ENCODE measurements at regions not wholly inside any gene's neighbourhood (a gene's known extent, or its start where the extent isn't known, plus 50 kb on each side); places are given as distances from the start of the nearest gene placed in this dataset.
"Not testable (repeated sequence)": the region's sequence is repeated elsewhere in the genome, so short reads cannot be mapped to it uniquely, and the experiment has no call there.

- intact Hi-C loops (cut with micrococcal nuclease): no loop called here
These were observed 122.2 kb upstream of the ERCC4 start for GRCh38 chr16:13797718-13798117.

GRCh38 chr16:13798211-13798610, 121.7 kb upstream of the ERCC4 start:
- intact Hi-C loops (cut with micrococcal nuclease): no loop called here

DNA sequence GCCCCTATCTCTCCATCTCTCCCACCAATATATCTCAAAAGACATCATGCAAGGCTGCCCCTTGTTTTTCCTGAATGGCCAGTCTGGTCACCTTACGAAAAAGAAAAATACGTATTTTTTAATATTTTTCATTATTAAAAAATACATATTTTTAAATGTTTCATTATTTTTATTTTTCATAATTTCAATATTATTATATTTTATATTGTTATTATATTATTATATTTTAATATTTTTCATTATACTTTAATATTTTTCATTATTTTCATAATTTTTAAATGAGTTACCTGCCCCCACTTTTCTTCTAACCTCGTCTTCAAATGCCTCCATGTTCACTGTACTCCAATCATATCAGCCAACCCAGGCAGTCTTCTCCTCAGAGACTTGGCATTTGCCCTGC, 116.0 kb upstream of the ERCC4 start:
- intact Hi-C loops (cut with micrococcal nuclease): no loop called here

DNA sequence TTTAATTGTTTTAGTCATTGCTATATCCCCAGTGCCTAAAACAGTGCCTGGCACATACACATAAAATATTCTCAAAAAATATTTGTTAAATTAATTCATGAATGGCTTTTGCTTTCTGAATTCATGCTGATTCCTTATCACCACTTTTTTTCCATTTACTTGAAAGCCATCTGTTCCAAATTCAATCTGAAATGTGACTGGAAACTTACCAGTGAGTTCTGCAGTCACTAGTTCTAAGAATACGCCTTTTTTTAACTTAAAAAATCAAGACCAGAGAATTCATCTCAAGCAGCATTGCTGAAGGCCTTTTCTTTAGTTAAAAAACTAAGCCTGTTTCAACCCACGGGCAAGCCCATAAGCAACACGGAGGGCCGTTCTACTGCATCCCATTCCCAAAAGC, 114.0 kb upstream of the ERCC4 start:
- intact Hi-C loops (cut with micrococcal nuclease): no loop called here

DNA sequence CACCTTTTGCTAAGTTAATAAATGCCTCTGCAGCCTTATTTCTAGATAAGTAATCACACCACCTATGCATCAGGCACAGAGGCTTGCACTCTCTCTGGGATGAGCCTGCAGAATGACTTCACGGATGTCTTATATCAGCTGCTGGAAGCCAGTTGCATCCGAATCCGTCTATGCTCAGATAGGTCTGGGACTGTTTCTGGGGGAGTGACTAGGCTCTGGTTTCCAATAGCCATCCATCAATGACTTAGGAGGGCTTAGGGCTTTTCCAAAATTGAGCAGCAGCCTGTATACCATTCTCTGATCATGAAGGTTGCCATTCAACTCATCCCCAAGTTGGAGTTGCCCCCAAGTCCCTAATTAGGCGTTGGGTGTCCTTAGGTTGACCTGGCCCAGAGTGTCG, 113.3 kb upstream of the ERCC4 start:
- intact Hi-C loops (cut with micrococcal nuclease): no loop called here

- intact Hi-C loops (cut with micrococcal nuclease): no loop called here
These were observed 111.9 kb upstream of the ERCC4 start for GRCh38 chr16:13808102-13808501.

GRCh38 chr16:13809765-13810164, 110.2 kb upstream of the ERCC4 start:
- intact Hi-C loops (cut with micrococcal nuclease): no loop called here

- intact Hi-C loops (cut with micrococcal nuclease): no loop called here
These were observed 108.1 kb upstream of the ERCC4 start for GRCh38 chr16:13811834-13812233.

GRCh38 chr16:13816701-13817100, 103.3 kb upstream of the ERCC4 start:
- intact Hi-C loops (cut with micrococcal nuclease): no loop called here

- intact Hi-C loops (cut with micrococcal nuclease): no loop called here
These were observed 96.5 kb upstream of the ERCC4 start for GRCh38 chr16:13823501-13823900.

DNA sequence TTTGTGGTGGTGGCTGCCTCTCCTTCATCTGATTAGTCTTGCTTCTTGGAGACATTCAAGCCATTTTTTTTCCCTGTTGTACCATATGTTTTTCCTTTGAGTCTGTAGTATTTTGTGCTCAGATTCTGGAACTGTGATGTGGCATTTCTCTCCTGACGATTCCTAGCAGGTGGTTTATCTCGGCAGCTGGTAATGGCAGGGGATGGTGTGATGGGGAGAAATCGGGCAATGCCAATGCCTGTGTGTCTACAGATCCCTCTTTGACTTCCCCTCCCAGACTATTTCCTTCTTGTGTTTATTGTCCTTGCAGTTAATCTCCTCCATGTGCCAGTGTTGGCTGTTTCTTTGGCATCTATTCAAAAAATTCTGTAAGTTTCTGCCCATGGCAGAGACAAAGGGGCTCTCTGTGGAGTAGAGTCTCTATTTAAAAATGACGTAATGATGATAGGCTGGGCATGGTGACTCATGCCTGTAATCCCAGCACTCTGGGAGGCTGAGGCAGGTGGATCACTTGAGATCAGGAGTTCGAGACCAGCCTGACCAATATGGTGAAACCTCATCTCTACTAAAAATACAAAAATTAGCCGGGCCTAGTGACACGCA, 90.2 kb upstream of the ERCC4 start:
- intact Hi-C loops (cut with micrococcal nuclease): no loop called here

DNA sequence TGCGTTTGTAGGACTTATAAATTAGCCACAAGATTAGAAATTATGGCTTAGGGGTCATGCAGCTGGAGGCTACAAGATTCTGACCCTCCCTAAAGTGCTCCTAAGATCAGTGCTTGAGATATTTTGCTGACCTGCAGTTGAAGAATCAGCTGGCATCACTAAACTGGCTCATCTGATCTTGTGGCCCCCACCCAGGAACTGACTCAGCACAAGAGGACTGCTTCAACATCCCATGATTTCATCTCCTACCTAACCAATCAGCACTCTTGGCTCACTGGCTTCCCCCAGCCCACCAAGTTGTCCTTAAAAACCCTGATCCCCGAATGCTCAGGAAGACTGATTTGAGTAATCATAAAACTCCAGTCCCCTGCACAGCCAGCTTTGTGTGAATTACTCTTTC, 86.4 kb upstream of the ERCC4 start:
- intact Hi-C loops (cut with micrococcal nuclease): no loop called here

DNA sequence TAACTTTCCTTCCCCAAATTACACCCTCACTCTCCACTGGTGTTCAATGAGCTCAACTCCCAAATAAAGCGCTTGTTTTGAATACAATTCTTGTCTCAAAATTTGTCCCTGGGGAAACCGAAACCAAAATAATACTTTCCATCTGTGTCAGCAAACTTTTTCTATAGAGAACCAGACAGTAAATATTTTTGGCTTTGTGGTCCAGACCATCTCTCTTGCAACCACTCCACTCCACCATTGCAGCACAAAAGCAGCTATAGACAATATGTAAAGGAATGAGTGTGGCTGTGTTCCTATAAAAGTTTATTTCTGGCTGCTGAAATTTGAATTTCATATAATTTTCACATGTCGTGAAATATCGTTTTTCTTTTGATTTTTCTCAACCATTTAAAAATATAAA, 84.6 kb upstream of the ERCC4 start:
- intact Hi-C loops (cut with micrococcal nuclease): no loop called here

- intact Hi-C loops (cut with micrococcal nuclease): no loop called here
These were observed 83.8 kb upstream of the ERCC4 start for GRCh38 chr16:13835935-13836730.

- intact Hi-C loops (cut with micrococcal nuclease): no loop called here
These were observed 81.4 kb upstream of the ERCC4 start for GRCh38 chr16:13838401-13839190.

- intact Hi-C loops (cut with micrococcal nuclease): no loop called here
These were observed 80.4 kb upstream of the ERCC4 start for GRCh38 chr16:13839577-13839976.

GRCh38 chr16:13845232-13845631, 74.7 kb upstream of the ERCC4 start:
- intact Hi-C loops (cut with micrococcal nuclease): no loop called here

DNA sequence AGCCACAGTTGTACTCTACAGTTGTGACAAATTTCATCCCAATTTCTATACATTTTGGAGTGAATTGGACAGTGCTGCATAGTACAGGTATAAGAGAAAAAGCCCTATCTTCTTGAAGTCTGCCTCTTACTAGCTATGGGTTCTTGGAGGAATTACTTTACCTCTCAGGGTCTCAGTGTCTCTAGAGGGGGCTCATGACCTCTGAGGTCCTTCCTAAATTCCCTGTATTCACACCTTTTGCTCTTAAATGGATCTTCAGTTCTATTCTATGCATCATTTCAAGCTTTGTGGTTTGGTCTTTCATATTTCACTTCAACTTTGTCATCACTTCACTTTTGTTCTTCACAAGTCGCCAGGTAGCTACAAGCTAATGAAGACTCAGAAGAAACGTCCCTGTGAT, 71.2 kb upstream of the ERCC4 start:
- intact Hi-C loops (cut with micrococcal nuclease): no loop called here

- intact Hi-C loops (cut with micrococcal nuclease): not testable (repeated sequence)
These were observed 69.8 kb upstream of the ERCC4 start for GRCh38 chr16:13850173-13850572.

DNA sequence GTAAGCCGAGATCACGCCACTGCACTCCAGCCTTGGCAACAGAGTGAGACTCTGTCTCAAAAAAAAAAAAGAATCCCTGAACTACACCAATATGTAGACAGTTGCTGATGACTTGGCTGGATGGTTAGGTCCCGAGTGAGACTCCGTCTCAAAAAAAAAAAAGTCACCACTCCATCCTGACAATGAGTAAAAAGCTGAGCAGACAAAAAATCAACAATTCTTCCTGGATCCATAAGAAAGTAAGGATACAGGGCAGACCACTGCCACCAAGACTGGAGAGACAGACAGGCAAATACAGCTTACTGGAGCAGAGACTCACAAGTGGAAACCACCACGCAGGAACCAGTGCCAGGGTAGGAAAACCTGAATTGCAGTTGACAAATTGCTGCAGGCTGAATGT, 67.1 kb upstream of the ERCC4 start:
- intact Hi-C loops (cut with micrococcal nuclease): no loop called here

GRCh38 chr16:13856398-13856797, 63.6 kb upstream of the ERCC4 start:
- intact Hi-C loops (cut with micrococcal nuclease): no loop called here

GRCh38 chr16:13856811-13857511, 63.0 kb upstream of the ERCC4 start:
- intact Hi-C loops (cut with micrococcal nuclease): no loop called here

Data from T-helper 1 cell treated with Interleukin-12 subunit alpha and Interleukin-12 subunit beta and Interleukin-4 antibody, amounts not matched to agents 30 ng/mL and 1 ng/mL, for 36 hours (primary cell).